Tibial nerve (tissue), 3 donors: ENCODE measurements at regions not wholly inside any gene's neighbourhood (a gene's known extent, or its start where the extent isn't known, plus 50 kb on each side); places are given as distances from the start of the nearest gene placed in this dataset.

Experiments used
- POLR2A ChIP-seq, 2 donors: fragments of 450-650 bp; IDR thresholded peaks; one replicate each; pipeline ENCODE4 v1.6.1; 2017; ENCODE audit warnings: antibody characterized with exemption in 2 of 2, mild to moderate bottlenecking in 2 of 2, moderate library complexity in 2 of 2
- TF ChIP-seq, protein P1 (sequence below), 5 experiments: fragments of 200-600 bp in 3 of 5; fragments of 450-650 bp in 2 of 5; sonication (generic) in 3 of 5; IDR thresholded peaks; one replicate each; pipeline ENCODE4 v1.5.1; 2016 to 2019; ENCODE audit warnings: antibody characterized with exemption in 5 of 5, mild to moderate bottlenecking in 3 of 5, moderate library complexity in 2 of 5

DNA sequence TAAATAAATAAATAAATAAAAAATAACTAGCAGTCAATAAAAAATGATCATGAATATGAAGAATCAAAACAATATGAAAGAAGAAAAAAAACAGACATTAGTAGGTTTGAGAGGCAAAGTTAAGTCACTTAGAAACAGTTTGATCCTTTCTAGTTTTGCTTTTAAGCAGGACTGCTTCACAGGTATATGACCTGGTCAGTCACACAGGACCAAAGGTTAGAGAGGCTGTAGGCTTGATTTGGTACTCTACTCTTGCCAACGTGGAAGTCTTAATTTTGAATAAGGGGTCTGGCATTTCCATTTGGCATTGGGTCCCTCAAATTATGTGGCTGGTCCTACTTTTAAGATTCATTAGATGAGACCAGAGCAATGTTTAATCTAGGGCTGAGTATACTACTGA is 441.7 kb upstream of the NECTIN3 start:
- TF ChIP-seq, protein P1, sequence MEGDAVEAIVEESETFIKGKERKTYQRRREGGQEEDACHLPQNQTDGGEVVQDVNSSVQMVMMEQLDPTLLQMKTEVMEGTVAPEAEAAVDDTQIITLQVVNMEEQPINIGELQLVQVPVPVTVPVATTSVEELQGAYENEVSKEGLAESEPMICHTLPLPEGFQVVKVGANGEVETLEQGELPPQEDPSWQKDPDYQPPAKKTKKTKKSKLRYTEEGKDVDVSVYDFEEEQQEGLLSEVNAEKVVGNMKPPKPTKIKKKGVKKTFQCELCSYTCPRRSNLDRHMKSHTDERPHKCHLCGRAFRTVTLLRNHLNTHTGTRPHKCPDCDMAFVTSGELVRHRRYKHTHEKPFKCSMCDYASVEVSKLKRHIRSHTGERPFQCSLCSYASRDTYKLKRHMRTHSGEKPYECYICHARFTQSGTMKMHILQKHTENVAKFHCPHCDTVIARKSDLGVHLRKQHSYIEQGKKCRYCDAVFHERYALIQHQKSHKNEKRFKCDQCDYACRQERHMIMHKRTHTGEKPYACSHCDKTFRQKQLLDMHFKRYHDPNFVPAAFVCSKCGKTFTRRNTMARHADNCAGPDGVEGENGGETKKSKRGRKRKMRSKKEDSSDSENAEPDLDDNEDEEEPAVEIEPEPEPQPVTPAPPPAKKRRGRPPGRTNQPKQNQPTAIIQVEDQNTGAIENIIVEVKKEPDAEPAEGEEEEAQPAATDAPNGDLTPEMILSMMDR (IDR thresholded peaks at IDR 0.05): no peak
- TF ChIP-seq POLR2A (IDR thresholded peaks at IDR 0.05): no peak
